DOHH2 (cell line): ENCODE measurements at regions not wholly inside any gene's neighbourhood (a gene's known extent, or its start where the extent isn't known, plus 50 kb on each side); places are given as distances from the start of the nearest gene placed in this dataset.

ENCODE experiments used
- H3F3A ChIP-seq: fragments of 200-600 bp; sonication (generic), shearing (Covaris generic); 2 replicates; pipeline ENCODE4 v1.6.0; 2016; ENCODE audit warnings: antibody characterized with exemption, mild to moderate bottlenecking; ENCODE audit not compliant: control insufficient read depth, insufficient read depth
- H3K27ac ChIP-seq: fragments of 200-600 bp; sonication (generic); 2 replicates; pipeline ENCODE4 v1.5.1; 2014; ENCODE audit warnings: low read depth, mild to moderate bottlenecking, low read length, moderate library complexity
- H3K27me3 ChIP-seq: fragments of 200-600 bp; sonication (generic); 2 replicates; pipeline ENCODE4 v1.6.1; 2014; ENCODE audit warnings: mild to moderate bottlenecking, low read length, mixed read lengths; ENCODE audit not compliant: control insufficient read depth
- H3K36me3 ChIP-seq: fragments of 200-600 bp; sonication (generic); 2 replicates; pipeline ENCODE4 v1.6.1; 2014; ENCODE audit warnings: mild to moderate bottlenecking, low read length, moderate library complexity, mixed read lengths; ENCODE audit not compliant: control insufficient read depth
- H3K4me1 ChIP-seq: fragments of 200-600 bp; sonication (generic); 2 replicates; pipeline ENCODE4 v1.6.1; 2014; ENCODE audit warnings: mild to moderate bottlenecking, low read length, mixed read lengths; ENCODE audit not compliant: control insufficient read depth
- H3K4me2 ChIP-seq: fragments of 200-600 bp; sonication (generic); 2 replicates; pipeline ENCODE4 v1.6.0; 2014; ENCODE audit warnings: mild to moderate bottlenecking, low read length, moderate library complexity
- H3K4me3 ChIP-seq: fragments of 200-600 bp; sonication (generic); 2 replicates; pipeline ENCODE4 v1.5.1; 2014; ENCODE audit warnings: mild to moderate bottlenecking, low read length, mixed read lengths
- H3K79me2 ChIP-seq: fragments of 200-600 bp; sonication (generic); 2 replicates; pipeline ENCODE4 v1.6.1; 2014; ENCODE audit warnings: mild to moderate bottlenecking, low read length, mixed read lengths; ENCODE audit not compliant: control insufficient read depth
- H3K9me2 ChIP-seq: fragments of 200-600 bp; sonication (generic); replicated peaks from 2 replicates; pipeline ENCODE4 v1.6.1; 2014; ENCODE audit warnings: mild to moderate bottlenecking, low read length, mixed read lengths; ENCODE audit not compliant: control insufficient read depth
- H3K9me3 ChIP-seq: fragments of 200-600 bp; sonication (generic); 2 replicates; pipeline ENCODE4 v1.6.1; 2014; ENCODE audit warnings: antibody characterized with exemption, low read length, mixed read lengths; ENCODE audit not compliant: control insufficient read depth, insufficient read depth
- H4K20me1 ChIP-seq: fragments of 200-600 bp; sonication (generic); 2 replicates; pipeline ENCODE4 v1.6.0; 2014; ENCODE audit warnings: low read depth, mild to moderate bottlenecking, antibody characterized with exemption, low read length, moderate library complexity; ENCODE audit not compliant: control insufficient read depth, insufficient read depth
- CTCF ChIP-seq: fragments of 200-600 bp; sonication (generic); IDR thresholded peaks from one replicate; pipeline ENCODE4 v1.5.1; 2014; ENCODE audit warnings: antibody characterized with exemption, mild to moderate bottlenecking, low read depth, low read length; ENCODE audit not compliant: poor library complexity, severe bottlenecking
- EZH2phosphoT487 ChIP-seq: fragments of 200-600 bp; sonication (generic); IDR thresholded peaks from 2 replicates; pipeline ENCODE4 v1.6.1; 2017; ENCODE audit warnings: borderline replicate concordance, mild to moderate bottlenecking, antibody characterized with exemption, low read length, moderate library complexity, mixed read lengths

GRCh38 chr13:44107357-44108121 lies 227.8 kb downstream of the LACC1 start:
- Histone ChIP-seq H4K20me1 (no peaks in the 10 kb centered on the region), H3K4me3 (no peak overlapping the region), H3K36me3 (no peaks in the 10 kb centered on the region), H3K4me1 (no peaks in the 10 kb centered on the region), H3F3A (no peaks in the 10 kb centered on the region), H3K9me2 (no peaks in the 10 kb centered on the region), H3K27me3 (no peaks in the 10 kb centered on the region), H3K9me3 (no peaks in the 10 kb centered on the region; the same call in 1 of the 2 replicates), H3K79me2 (no peaks in the 10 kb centered on the region), H3K27ac (no peak overlapping the region), H3K4me2 (no peak overlapping the region)
- TF ChIP-seq EZH2phosphoT487 (no peak), CTCF (no peak)

- Histone ChIP-seq H3K79me2 (no peaks in the 10 kb centered on the region), H3K9me3 (no peaks in the 10 kb centered on the region; the same call in 1 of the 2 replicates), H3K4me3 (no peak overlapping the region), H3K9me2 (no peaks in the 10 kb centered on the region), H3F3A (no peaks in the 10 kb centered on the region), H3K27me3 (no peaks in the 10 kb centered on the region), H3K27ac (no peak overlapping the region), H3K4me1 (no peaks in the 10 kb centered on the region), H4K20me1 (no peaks in the 10 kb centered on the region), H3K36me3 (no peaks in the 10 kb centered on the region), H3K4me2 (no peak overlapping the region)
- TF ChIP-seq CTCF: no peak
- TF ChIP-seq EZH2phosphoT487: no peak
Measured at GRCh38 chr13:44108331-44108858, 228.7 kb downstream of the LACC1 start.

- Histone ChIP-seq H3F3A (no peaks in the 10 kb centered on the region), H3K4me1 (no peaks in the 10 kb centered on the region), H3K9me3 (no peaks in the 10 kb centered on the region), H3K36me3 (no peaks in the 10 kb centered on the region), H3K27ac (no peak overlapping the region), H3K27me3 (no peaks in the 10 kb centered on the region), H3K4me3 (no peak overlapping the region), H3K9me2 (no peaks in the 10 kb centered on the region), H4K20me1 (no peaks in the 10 kb centered on the region), H3K4me2 (no peak overlapping the region), H3K79me2 (no peaks in the 10 kb centered on the region)
- TF ChIP-seq CTCF: no peak
- TF ChIP-seq EZH2phosphoT487: no peak
Measured at GRCh38 chr13:44110091-44110621, 230.5 kb downstream of the LACC1 start.
